Tibial artery (tissue), 4 donors: ENCODE measurements at regions not wholly inside any gene's neighbourhood (a gene's known extent, or its start where the extent isn't known, plus 50 kb on each side); places are given as distances from the start of the nearest gene placed in this dataset.

ENCODE experiments used
- DNase-seq, 2 donors: peaks; one replicate each; pipeline ENCODE4 v3.0.0-alpha.2; 2019
- H3K27ac ChIP-seq, 2 donors: fragments of 200-600 bp; sonication (generic) in 1 of 2; 1 replicate in 1 of 2; 2 replicates in 1 of 2; pipeline ENCODE4 v1.5.1; 2018 to 2019; ENCODE audit warnings: mild to moderate bottlenecking in 1 of 2
- H3K27me3 ChIP-seq, 2 donors: fragments of 200-600 bp; sonication (generic) in 1 of 2; one replicate each; pipeline versions ENCODE4 v1.5.1 to v1.6.0; 2016 to 2019
- H3K36me3 ChIP-seq, 3 donors: fragments of 200-600 bp; sonication (generic) in 2 of 3; one replicate each; pipeline ENCODE4 v1.5.1; 2016 to 2019; ENCODE audit warnings: mild to moderate bottlenecking in 2 of 3
- H3K4me1 ChIP-seq, 4 donors: fragments of 200-600 bp; sonication (generic) in 2 of 4; 1 replicate in 3 of 4; 2 replicates in 1 of 4; pipeline ENCODE4 v1.5.1; 2016 to 2019
- H3K4me3 ChIP-seq, 2 donors: fragments of 200-600 bp; sonication (generic) in 1 of 2; 1 replicate in 1 of 2; 2 replicates in 1 of 2; pipeline ENCODE4 v1.5.1; 2018 to 2019; ENCODE audit warnings: mild to moderate bottlenecking in 2 of 2
- H3K9me3 ChIP-seq, 3 donors: fragments of 200-600 bp; sonication (generic) in 1 of 3; one replicate each; pipeline ENCODE4 v1.5.1; 2016 to 2019
- intact Hi-C: fragments of 100-400 bp; cut with DNase I; formaldehyde crosslinking; loops from one replicate; pipeline ENCODE4 v1.15.0; 2023; ENCODE audit warnings: low total_unique reads
- TF ChIP-seq, protein P1 (sequence below), 2 experiments: fragments of 200-600 bp in 1 of 2; fragments of 450-650 bp in 1 of 2; IDR thresholded peaks; one replicate each; pipeline ENCODE4 v1.5.1; 2017 to 2019; ENCODE audit warnings: antibody characterized with exemption in 2 of 2, mild to moderate bottlenecking in 1 of 2, moderate library complexity in 1 of 2

DNA sequence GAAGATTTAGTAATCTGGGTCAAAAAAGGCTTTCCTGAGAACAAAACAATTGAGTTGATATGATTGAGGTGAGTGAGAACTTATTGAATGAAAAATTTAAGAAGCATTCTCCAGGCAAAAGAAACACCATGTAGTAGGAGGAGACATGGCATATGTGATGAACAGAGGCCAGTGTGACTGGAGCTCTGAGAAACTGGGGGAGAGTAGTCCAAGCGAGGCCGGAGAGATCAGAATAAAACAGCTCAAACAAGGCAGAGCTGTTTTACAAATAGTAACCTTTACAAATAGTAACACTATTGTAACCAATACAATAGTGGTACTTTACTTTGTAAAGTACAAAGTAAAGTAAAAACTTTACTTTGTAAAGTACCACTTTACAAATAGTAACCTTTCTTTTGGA is 1159.1 kb downstream of the PCDH9 start:
- Histone ChIP-seq H3K4me1 (no peaks in the 10 kb centered on the region), H3K27ac (no peak overlapping the region), H3K27me3 (no peaks in the 10 kb centered on the region), H3K4me3 (no peak overlapping the region), H3K36me3 (no peaks in the 10 kb centered on the region), H3K9me3 (no peaks in the 10 kb centered on the region)
- no peak for DNase-seq
- intact Hi-C loops: no loop called here
- TF ChIP-seq, protein P1, sequence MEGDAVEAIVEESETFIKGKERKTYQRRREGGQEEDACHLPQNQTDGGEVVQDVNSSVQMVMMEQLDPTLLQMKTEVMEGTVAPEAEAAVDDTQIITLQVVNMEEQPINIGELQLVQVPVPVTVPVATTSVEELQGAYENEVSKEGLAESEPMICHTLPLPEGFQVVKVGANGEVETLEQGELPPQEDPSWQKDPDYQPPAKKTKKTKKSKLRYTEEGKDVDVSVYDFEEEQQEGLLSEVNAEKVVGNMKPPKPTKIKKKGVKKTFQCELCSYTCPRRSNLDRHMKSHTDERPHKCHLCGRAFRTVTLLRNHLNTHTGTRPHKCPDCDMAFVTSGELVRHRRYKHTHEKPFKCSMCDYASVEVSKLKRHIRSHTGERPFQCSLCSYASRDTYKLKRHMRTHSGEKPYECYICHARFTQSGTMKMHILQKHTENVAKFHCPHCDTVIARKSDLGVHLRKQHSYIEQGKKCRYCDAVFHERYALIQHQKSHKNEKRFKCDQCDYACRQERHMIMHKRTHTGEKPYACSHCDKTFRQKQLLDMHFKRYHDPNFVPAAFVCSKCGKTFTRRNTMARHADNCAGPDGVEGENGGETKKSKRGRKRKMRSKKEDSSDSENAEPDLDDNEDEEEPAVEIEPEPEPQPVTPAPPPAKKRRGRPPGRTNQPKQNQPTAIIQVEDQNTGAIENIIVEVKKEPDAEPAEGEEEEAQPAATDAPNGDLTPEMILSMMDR (IDR thresholded peaks at IDR 0.05): no peak

DNA sequence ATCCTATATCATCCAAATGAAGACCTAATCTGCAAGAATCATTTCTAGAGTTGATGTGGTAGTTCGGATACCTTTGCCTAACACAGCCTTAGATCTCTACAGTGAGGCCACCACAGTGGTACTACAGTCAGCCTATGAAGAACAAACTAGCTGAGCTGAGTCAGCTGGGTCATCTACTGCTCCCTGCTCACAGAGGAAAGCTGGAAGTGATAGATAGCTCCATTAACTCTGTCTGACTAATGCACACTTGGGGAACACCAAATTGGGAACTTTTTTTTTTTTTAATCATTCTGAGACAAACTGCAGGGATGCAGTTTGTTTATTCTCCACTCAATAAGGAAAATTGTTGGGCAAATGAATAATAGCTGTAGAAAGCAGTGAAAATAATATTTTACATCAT is 1160.6 kb downstream of the PCDH9 start:
- intact Hi-C loops: no loop called here
- DNase-seq: no peak
- H3K4me3 ChIP-seq: no peak overlapping the region

DNA sequence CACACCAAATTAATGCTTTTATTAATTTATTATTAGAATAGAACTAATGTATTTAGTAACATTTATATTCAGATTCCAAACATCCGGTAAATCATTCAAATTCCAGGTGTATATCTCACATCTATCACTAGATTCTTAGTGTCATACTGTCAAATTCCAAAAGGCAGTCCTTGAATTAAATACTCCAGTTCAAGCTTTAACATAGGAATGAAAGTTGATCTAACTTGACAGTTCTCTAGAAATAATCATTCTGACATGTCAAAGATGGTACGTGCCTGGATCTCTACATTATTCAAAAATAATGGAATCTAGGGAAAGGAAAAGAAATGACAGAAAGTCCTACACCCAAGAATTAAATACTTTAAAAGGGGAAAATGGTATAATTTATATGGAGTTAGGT is 1161.5 kb downstream of the PCDH9 start:
- intact Hi-C loops: no loop called here
- no peaks in the 10 kb centered on the region for H3K4me1 ChIP-seq
- H3K4me3 ChIP-seq: no peak overlapping the region
- TF ChIP-seq, protein P1 (IDR thresholded peaks at IDR 0.05): no peak
- no peaks in the 10 kb centered on the region for H3K36me3 ChIP-seq
- no peaks in the 10 kb centered on the region for H3K9me3 ChIP-seq
- no peak overlapping the region for H3K27ac ChIP-seq
- DNase-seq: no peak
- no peaks in the 10 kb centered on the region for H3K27me3 ChIP-seq

More for the DNA sequence above, 1160.6 kb downstream of the PCDH9 start:
- Histone ChIP-seq H3K27me3 (no peaks in the 10 kb centered on the region), H3K27ac (no peak overlapping the region), H3K36me3 (no peaks in the 10 kb centered on the region), H3K4me1 (no peaks in the 10 kb centered on the region), H3K9me3 (no peaks in the 10 kb centered on the region)
- TF ChIP-seq, protein P1 (IDR thresholded peaks at IDR 0.05): no peak

DNA sequence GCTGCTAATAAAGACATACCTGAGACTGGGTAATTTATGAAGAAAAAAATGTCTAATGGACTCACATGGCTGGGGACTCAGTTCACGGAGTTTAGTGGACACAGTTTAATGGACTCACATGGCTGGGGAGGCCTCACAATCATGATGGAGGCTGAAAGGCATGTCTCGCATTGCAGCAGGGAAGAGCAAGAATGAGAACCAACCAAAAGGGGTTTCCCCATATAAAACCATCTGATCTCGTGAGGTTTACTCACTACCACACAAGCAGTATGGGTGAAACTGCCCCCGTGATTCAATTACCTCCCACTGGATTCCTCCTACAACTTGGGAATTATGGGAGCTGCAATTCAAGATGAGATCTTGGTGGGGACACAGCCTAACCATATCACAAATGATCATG is 1181.2 kb downstream of the PCDH9 start:
- Histone ChIP-seq H3K27me3 (no peaks in the 10 kb centered on the region), H3K4me3 (no peak overlapping the region), H3K27ac (no peak overlapping the region), H3K4me1 (no peaks in the 10 kb centered on the region), H3K36me3 (no peaks in the 10 kb centered on the region), H3K9me3 (no peaks in the 10 kb centered on the region)
- no peak for DNase-seq
- TF ChIP-seq, protein P1 (IDR thresholded peaks at IDR 0.05): no peak
- intact Hi-C loops: no loop called here

DNA sequence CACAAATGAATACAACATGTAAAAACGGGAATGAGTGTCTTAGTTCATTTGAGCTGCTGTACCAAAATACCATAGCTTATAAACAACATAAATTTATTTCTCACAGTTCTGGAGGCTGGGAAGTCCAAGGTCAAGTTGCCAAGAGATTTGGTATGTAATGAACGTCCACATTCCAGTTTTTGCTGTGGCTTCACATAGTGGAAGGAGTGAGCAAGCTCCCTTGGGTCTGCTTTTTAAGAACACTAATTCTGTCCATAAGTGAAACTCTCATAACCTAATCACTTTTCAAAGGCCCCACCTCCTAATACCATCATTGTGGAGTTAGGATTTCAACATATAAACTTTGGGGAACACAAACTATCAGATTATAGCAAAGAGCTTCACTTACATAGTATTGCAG is 1189.6 kb downstream of the PCDH9 start:
- Histone ChIP-seq H3K36me3 (no peaks in the 10 kb centered on the region), H3K27me3 (no peaks in the 10 kb centered on the region), H3K9me3 (no peaks in the 10 kb centered on the region), H3K4me1 (no peaks in the 10 kb centered on the region), H3K27ac (no peak overlapping the region), H3K4me3 (no peak overlapping the region)
- TF ChIP-seq, protein P1 (IDR thresholded peaks at IDR 0.05): no peak
- no peak for DNase-seq
- intact Hi-C loops: no loop called here

DNA sequence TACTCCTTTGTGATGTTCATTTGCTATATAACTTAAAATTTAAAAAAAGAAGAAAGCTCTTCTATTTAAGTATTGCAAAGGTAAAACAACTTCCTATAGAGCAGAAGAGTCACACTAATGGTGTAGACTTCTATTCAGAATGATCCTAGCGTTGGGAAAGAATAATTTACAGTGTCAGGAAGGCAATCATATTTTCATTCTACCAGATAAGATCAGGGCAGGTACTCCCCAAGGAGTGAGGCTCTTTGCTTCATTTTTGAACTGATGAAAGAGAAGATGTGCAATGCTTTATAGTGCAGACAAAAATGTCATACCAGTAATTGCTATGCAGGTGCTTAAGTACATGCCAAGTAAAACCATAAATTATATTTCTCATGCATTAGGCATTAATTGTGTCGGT is 1193.0 kb downstream of the PCDH9 start:
- Histone ChIP-seq H3K27me3 (no peaks in the 10 kb centered on the region), H3K9me3 (no peaks in the 10 kb centered on the region), H3K4me3 (no peak overlapping the region), H3K27ac (no peak overlapping the region), H3K4me1 (no peaks in the 10 kb centered on the region), H3K36me3 (no peaks in the 10 kb centered on the region)
- no peak for DNase-seq
- TF ChIP-seq, protein P1 (IDR thresholded peaks at IDR 0.05): no peak
- intact Hi-C loops: no loop called here
